ENCODE measurements at regions not wholly inside any gene's neighbourhood (a gene's known extent, or its start where the extent isn't known, plus 50 kb on each side); places are given as distances from the start of the nearest gene placed in this dataset.

DNA sequence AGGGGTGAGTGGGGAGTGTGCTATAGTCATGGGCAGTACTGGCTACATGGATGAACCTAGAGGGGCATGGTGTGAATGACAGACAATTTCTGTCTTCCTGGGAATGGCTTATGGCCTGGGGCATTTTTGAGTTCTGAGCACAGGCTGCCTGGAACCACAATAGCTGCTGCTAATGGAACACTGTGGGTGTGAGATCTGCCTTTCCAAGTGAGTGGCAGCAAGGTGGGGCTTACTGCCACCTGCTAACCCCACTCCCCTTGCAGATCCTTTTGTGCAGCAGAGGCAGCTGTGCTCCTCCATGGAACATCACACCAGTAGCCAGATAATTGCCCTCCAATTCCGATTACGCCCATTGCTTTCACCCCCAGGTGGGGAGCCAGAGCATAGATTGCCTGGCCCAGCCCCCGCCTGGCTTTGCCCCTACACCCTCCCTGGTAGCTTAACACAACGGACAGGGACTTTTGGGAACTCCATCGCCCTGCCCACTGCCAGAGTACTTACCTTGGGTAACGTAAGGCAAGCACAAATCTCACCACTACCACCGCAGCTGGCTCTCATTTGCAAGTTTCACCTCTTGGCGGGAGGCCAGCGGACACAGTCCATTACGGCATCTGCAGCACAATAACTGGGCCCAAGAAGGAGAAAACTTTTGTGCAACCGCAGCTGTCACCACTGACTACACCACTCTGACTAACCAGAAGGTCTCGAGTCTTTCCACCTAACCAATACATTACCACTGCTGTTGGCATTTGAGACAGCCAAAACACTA is 421.2 kb upstream of the NWD2 start:
- intact Hi-C loops (cut with DNase I): no loop called here
- H3K27me3 ChIP-seq: no peaks in the 10 kb centered on the region
- H3K36me3 ChIP-seq: no peaks in the 10 kb centered on the region
- H3K27ac ChIP-seq: no peak overlapping the region
- TF ChIP-seq POLR2A (IDR thresholded peaks at IDR 0.05) (no peak), POLR2AphosphoS5 (IDR thresholded peaks at IDR 0.05; ENCODE audit: insufficient read depth in 1 of 2, low read depth in 1 of 2) (no peak)
- TF ChIP-seq, protein P1, sequence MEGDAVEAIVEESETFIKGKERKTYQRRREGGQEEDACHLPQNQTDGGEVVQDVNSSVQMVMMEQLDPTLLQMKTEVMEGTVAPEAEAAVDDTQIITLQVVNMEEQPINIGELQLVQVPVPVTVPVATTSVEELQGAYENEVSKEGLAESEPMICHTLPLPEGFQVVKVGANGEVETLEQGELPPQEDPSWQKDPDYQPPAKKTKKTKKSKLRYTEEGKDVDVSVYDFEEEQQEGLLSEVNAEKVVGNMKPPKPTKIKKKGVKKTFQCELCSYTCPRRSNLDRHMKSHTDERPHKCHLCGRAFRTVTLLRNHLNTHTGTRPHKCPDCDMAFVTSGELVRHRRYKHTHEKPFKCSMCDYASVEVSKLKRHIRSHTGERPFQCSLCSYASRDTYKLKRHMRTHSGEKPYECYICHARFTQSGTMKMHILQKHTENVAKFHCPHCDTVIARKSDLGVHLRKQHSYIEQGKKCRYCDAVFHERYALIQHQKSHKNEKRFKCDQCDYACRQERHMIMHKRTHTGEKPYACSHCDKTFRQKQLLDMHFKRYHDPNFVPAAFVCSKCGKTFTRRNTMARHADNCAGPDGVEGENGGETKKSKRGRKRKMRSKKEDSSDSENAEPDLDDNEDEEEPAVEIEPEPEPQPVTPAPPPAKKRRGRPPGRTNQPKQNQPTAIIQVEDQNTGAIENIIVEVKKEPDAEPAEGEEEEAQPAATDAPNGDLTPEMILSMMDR (IDR thresholded peaks at IDR 0.05): no peak
- H3K4me3 ChIP-seq: no peak overlapping the region
- H3K4me1 ChIP-seq: no peaks in the 10 kb centered on the region
- no peaks in the 10 kb centered on the region for H3K9me3 ChIP-seq
- no peak for DNase-seq (ENCODE audit: extremely low spot score in 2 of 2)

DNA sequence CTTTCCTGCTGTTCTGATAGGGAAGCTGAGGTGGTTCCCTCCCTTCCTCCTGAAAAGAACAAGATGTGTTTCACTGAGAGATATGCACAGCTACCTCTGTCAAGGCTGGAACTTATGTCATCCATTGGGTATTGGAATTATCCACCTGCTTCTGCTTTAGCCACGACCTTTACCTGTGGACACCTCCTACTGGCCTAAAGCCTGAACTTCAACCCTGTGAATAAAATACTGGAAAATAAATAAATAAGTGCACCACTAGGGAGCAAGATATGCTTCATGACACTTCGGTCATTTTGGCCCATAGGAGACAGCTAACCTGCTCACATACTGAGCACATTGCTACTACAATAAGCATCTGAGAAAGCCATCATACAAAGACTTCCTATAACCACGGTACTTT is 419.9 kb upstream of the NWD2 start:
- Histone ChIP-seq H3K4me1 (no peaks in the 10 kb centered on the region), H3K27me3 (no peaks in the 10 kb centered on the region), H3K36me3 (no peaks in the 10 kb centered on the region), H3K27ac (no peak overlapping the region), H3K9me3 (no peaks in the 10 kb centered on the region), H3K4me3 (no peak overlapping the region)
- TF ChIP-seq POLR2AphosphoS5 (IDR thresholded peaks at IDR 0.05; ENCODE audit: insufficient read depth in 1 of 2, low read depth in 1 of 2): no peak
- TF ChIP-seq POLR2A (IDR thresholded peaks at IDR 0.05): no peak
- TF ChIP-seq, protein P1 (IDR thresholded peaks at IDR 0.05): no peak
- intact Hi-C loops (cut with DNase I): no loop called here
- DNase-seq (ENCODE audit: extremely low spot score in 2 of 2): no peak

DNA sequence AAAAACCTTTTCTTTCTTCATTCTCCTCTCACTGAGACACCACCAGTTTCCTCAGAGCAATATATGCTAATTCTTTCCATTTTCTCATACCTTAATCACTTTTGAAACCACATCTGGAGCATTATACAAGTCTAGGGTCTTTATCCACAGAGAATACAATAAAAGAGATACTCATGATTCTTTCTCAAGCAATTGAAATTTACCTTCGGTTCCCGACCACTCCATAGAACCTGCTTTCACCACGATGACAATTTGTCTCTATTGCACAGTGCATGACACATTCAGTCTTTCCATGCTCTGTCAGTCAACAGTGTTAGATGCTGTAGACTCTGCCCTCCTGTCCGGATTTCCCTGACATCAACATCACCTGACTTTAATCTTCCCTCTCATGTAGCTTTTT is 409.3 kb upstream of the NWD2 start:
- DNase-seq (ENCODE audit: extremely low spot score in 2 of 2): no peak
- intact Hi-C loops (cut with DNase I): no loop called here
- no peaks in the 10 kb centered on the region for H3K36me3 ChIP-seq
- no peaks in the 10 kb centered on the region for H3K9me3 ChIP-seq
- H3K27me3 ChIP-seq: no peaks in the 10 kb centered on the region
- no peak for TF ChIP-seq POLR2A (IDR thresholded peaks at IDR 0.05)
- no peak for TF ChIP-seq POLR2AphosphoS5 (IDR thresholded peaks at IDR 0.05; ENCODE audit: insufficient read depth in 1 of 2, low read depth in 1 of 2)
- TF ChIP-seq, protein P1 (IDR thresholded peaks at IDR 0.05): no peak
- H3K27ac ChIP-seq: no peak overlapping the region
- no peak overlapping the region for H3K4me3 ChIP-seq
- no peaks in the 10 kb centered on the region for H3K4me1 ChIP-seq

DNA sequence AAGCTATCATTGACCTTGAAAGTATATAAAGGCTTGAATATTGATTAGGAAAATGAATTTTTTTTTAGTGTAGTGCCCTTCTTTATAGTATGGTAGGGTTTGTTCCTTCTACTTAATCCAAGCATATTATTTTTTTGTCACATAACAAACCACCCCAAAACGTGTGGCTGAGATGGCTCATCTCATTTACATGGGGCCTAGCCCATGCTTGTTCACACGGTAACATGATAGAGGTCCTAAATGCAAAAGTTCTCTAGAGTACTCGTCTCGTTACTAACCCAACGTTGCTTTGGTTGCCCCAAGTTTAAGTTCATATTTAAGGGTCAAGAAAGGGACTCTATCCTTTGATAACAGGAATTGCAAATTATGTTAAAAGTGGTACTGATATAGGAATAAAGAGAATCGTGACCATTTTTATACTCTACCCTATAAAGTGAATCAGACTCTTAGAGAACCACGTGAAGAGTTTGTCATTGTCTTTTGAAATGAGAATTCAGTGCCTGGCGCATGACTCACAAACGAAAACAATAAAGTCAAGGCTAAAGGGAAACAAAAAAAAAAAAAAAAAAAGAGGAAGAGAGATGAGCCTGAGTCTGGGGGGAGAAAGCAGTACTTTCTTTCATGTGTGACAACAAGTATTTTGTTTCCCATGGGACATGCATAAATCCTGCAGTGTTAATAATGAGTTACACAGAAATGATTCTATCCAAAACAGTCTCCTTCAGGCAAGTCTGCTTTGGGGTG is 402.8 kb upstream of the NWD2 start:
- no peaks in the 10 kb centered on the region for H3K9me3 ChIP-seq
- no peaks in the 10 kb centered on the region for H3K36me3 ChIP-seq
- TF ChIP-seq POLR2A (IDR thresholded peaks at IDR 0.05): no peak
- TF ChIP-seq, protein P1 (IDR thresholded peaks at IDR 0.05): no peak
- TF ChIP-seq POLR2AphosphoS5 (IDR thresholded peaks at IDR 0.05; ENCODE audit: insufficient read depth in 1 of 2, low read depth in 1 of 2): no peak
- DNase-seq (ENCODE audit: extremely low spot score in 2 of 2): no peak
- no peak overlapping the region for H3K4me3 ChIP-seq
- no peak overlapping the region for H3K27ac ChIP-seq
- intact Hi-C loops (cut with DNase I): no loop called here
- H3K4me1 ChIP-seq: no peaks in the 10 kb centered on the region
- H3K27me3 ChIP-seq: no peaks in the 10 kb centered on the region

DNA sequence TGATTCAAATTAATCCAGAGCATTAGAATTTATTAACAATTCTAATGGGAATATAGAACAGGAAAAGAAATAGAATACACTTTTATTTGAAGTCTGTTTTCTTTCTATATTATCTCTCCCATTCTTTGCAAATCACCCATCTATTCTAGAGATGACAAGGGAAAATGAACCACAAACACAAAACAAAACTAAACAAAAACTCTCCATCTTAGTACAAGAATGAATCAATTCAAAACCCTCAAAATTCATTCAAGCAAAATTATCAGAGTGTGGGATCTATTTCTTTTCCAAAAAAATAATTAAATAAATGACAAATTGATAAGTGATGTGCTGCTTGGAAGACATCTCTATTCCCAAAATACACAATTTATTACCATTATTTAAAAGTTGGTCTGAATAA is 400.1 kb upstream of the NWD2 start:
- no peaks in the 10 kb centered on the region for H3K36me3 ChIP-seq
- H3K27ac ChIP-seq: no peak overlapping the region
- DNase-seq (ENCODE audit: extremely low spot score in 2 of 2): no peak
- H3K4me3 ChIP-seq: no peak overlapping the region
- TF ChIP-seq, protein P1 (IDR thresholded peaks at IDR 0.05): no peak
- no peak for TF ChIP-seq POLR2AphosphoS5 (IDR thresholded peaks at IDR 0.05; ENCODE audit: insufficient read depth in 1 of 2, low read depth in 1 of 2)
- intact Hi-C loops (cut with DNase I): no loop called here
- H3K4me1 ChIP-seq: no peaks in the 10 kb centered on the region
- no peaks in the 10 kb centered on the region for H3K27me3 ChIP-seq
- H3K9me3 ChIP-seq: no peaks in the 10 kb centered on the region
